GM18858 (cell line): ENCODE measurements at regions not wholly inside any gene's neighbourhood (a gene's known extent, or its start where the extent isn't known, plus 50 kb on each side); places are given as distances from the start of the nearest gene placed in this dataset.
"Not testable (repeated sequence)": the region's sequence is repeated elsewhere in the genome, so short reads cannot be mapped to it uniquely, and the experiment has no call there.

Source experiments
- ATAC-seq: cut with Tn5 transposase; IDR thresholded peaks from one replicate; pipeline ENCODE4 v1.9.1; 2021; ENCODE audit not compliant: unreplicated experiment

DNA sequence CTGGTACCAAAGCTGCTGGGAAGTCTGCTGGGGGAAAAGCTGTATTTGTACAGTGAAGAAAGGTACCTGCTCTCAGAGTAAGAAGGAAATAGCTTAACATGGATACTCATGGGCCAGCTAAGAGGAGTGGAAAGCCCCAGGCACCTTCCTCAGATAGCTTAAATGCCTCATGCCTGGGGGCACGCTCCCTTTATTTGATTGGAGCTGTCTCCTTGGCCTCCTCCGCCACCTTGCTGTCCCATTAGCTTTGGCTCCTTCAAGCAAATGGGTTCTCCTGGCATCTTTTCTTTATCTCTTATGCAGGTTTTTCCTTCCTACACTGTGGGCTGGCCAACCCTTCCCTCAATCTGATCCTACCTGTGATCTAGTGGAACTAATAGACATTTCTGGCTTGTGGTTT, 318.5 kb downstream of the SH2D4B start:
- no peak for ATAC-seq

DNA sequence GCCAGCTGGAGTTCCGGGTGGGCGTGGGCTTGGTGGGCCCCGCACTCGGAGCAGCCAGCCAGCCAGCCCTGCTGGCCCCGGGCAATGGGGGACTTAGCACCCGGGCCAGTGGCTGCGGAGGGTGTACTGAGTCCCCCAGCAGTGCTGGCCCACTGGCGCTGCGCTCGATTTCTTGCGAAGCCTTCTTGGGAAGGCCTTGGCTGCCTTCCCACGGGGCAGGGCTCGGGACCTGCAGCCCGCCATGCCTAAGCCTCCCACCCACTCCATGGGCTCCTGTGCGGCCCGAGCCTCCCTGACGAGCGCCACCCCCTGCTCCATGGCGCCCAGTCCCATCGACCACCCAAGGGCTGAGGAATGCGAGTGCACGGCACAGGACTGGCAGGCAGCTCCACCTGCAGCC, 321.6 kb downstream of the SH2D4B start:
- ATAC-seq: not testable (repeated sequence)

- ATAC-seq: no peak
Measured at GRCh38 chr10:80860719-80861118, 323.0 kb downstream of the SH2D4B start.

- ATAC-seq: no peak
Measured at GRCh38 chr10:80861882-80862281, 324.2 kb downstream of the SH2D4B start.

DNA sequence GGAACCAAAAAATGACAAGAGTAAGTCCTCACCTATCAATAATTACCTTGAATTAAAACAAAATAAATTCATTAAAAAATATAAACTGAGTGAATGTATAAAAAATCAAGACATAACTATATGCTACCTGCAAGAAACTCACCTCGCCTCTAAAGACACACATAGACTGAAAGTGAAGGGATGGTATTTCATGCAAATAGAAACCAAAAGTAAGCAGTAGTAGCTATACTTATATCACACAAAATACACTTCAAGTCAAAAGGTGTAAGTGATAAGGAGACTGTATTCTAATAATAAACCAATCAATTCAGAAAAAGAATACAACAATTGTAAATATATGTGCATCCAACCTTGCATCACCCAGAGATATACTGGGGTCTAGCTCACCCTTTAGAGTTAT, 332.6 kb downstream of the SH2D4B start:
- peak; percentile 95 for ATAC-seq

DNA sequence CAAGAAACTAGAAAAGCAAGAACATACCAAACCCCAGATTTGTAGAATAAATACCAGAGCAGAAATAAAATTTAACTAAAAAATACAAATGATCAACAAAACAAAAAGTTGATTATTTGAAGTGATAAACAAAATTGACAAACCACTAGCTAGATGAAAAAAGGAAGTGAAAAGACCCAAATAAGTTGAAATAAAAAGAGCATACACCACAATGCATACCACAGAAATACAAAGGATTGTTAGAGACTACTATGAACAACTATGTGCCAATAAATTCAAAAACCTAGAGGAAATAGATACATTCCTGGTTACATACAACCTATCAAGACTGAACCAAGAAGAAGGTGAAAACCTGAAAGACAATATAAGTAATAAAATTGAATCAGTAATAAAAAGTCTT, 333.4 kb downstream of the SH2D4B start:
- peak; percentile 66 for ATAC-seq

DNA sequence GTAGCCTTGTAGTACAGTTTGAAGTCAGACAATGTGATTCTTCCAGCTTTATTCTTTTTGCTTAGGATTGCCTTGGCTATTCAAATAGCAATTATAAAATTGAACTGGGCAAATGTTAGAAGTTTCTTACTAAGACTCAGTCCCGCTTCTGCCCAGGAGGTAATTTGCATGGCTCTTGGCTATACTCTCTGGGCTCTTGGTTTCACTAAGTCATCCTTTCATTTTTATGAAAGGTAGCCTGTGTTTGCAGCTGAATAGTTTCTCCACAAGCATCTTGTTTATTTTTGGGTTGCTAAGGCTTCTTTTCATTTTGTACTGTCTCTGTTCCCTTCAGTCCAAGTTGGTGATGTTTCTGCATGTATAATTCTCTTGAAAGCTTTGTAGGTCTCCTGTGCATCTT, 340.6 kb downstream of the SH2D4B start:
- no peak for ATAC-seq

DNA sequence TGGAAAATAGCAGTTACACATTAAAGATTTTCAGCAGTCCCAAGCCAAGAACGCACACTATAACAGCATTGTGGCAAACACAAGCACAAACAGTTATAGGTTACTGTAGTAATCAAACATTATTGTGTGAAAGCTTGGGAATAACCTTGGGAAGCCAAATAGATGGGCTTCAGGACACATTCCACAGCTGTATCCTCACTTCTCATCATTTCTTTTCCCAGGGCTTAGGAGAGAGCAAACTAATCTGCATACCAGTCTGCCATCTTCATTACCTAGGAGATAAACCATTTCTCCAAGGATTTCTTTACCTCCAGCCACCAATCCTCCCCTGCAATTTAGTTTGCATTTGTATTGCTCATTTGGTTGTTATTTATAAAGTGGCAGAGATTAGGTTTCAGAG, 352.4 kb downstream of the SH2D4B start:
- ATAC-seq: no peak

GRCh38 chr10:80893256-80893655, 355.6 kb downstream of the SH2D4B start:
- no peak for ATAC-seq

- ATAC-seq: no peak
Measured at GRCh38 chr10:80894311-80894791, 356.6 kb downstream of the SH2D4B start.

- no peak for ATAC-seq
Measured at GRCh38 chr10:80894797-80895467, 357.2 kb downstream of the SH2D4B start.

GRCh38 chr10:80896076-80896475, 358.4 kb downstream of the SH2D4B start:
- no peak for ATAC-seq

GRCh38 chr10:80896959-80897358, 359.3 kb downstream of the SH2D4B start:
- ATAC-seq: no peak

- ATAC-seq: no peak
Measured at GRCh38 chr10:80900661-80901060, 363.0 kb downstream of the SH2D4B start.

- no peak for ATAC-seq
Measured at GRCh38 chr10:80908611-80909010, 370.9 kb downstream of the SH2D4B start.

- ATAC-seq: no peak
Measured at GRCh38 chr10:80909254-80909653, 371.6 kb downstream of the SH2D4B start.

GRCh38 chr10:80917636-80918035, 379.9 kb downstream of the SH2D4B start:
- no peak for ATAC-seq

GRCh38 chr10:80921032-80921431, 383.3 kb downstream of the SH2D4B start:
- ATAC-seq: no peak

DNA sequence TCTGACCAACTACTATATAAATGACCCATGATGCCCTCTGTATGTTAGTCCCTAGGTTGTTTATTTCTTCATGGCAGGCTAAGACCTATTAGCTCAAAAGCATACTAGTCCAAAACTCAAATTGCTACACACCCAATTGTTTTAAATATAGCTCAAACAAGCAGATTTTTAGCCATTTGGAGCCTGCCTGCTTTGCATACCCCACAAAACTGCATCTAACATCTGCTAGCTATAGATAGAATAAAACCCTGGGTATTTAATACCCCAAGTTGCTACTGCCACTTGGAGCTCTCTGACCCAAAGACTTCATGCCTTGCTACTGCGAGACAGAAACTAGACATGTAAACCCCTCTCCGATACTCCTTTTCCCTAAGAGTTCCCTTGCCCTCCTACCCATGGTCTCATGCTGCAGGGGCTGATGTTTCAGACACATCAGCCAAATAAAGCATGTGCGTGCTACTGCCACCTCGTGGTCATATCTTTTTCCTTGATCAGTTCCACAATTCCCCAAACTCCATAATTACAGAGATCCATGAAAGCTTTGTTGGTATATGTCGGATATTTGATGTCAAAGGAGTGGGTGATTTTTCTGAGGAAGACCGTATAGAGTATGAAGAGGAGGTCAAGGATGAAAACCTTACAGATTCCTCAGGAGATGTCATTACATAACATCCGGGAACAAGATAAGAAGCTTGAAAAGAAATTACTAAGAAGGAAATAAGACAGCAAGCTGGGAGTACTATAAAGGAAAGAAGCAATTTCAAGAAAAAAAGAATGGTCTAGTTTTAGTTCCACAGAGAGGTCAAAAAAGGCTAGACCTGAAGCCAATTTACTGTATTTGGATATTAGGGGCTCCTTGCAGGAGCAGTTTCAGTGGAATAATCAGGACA, 386.6 kb downstream of the SH2D4B start:
- ATAC-seq: peak; percentile 73

DNA sequence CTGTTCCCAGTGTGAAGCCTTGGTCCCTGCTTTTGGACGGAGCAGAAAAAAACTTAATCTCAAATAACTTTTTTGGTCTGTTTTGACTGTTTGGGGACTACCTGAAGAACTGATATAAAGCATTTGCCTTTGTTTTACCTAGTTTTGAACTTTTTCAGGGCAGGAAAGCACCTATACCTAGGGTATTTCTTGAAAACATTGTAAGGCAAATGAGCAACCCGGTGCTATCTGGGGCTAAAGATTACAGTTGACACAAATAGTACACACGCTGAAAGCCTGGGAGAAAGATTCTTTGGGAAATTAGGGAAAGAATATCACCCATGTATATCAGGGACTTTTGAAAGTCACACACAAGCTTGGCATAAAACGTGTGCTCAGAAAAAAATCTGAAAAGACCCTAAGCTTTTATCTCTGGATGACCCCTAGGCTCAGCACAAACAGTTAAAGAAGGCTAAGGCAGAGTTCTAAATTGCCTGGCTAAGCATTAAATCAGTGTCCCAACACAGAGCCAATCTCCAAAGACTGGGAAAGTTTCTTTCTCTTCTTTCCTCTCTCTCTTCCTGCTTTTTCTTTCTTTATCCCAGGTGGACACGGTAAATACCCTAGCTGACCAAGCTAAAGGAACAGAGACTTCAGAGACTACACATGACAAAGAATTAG, 389.8 kb downstream of the SH2D4B start:
- no peak for ATAC-seq

GRCh38 chr10:80938903-80939302, 401.2 kb downstream of the SH2D4B start:
- ATAC-seq: no peak
